OCI-LY3 (cell line): ENCODE measurements at regions not wholly inside any gene's neighbourhood (a gene's known extent, or its start where the extent isn't known, plus 50 kb on each side); places are given as distances from the start of the nearest gene placed in this dataset.

ENCODE experiments used
- CTCF ChIP-seq: fragments of 200-600, 300-600 bp; sonication (generic); IDR thresholded peaks from 2 replicates; pipeline ENCODE4 v1.5.1; 2014; ENCODE audit warnings: antibody characterized with exemption, low read length, low read depth
- EZH2phosphoT487 ChIP-seq: fragments of 200-600 bp; shearing (Covaris generic); IDR thresholded peaks from 2 replicates; pipeline ENCODE4 v1.6.1; 2018; ENCODE audit warnings: antibody characterized with exemption, mixed run types, low read depth

DNA sequence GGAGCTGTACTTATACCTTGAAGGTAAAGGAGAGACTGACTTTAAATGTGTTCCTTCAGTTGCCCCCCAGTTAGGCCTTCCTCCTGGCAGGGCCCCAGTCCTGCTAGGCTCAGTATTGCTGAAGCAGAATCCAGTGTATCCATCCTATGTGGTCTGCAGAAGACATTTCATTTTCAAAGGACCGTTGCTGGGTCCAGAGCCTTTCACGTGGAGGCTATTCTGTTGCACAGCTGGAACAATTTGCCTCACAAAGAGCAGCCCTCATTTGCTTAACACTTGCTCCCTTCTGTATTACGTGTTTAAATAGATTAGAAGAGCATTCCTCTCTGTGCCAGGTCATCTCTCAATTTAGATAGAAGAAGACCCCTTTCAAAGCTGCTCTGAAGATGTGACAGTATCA is 78.9 kb upstream of the CFAP20DC start:
- TF ChIP-seq CTCF, result no peak
- no peak for TF ChIP-seq EZH2phosphoT487
